ENCODE measurements at regions not wholly inside any gene's neighbourhood (a gene's known extent, or its start where the extent isn't known, plus 50 kb on each side); places are given as distances from the start of the nearest gene placed in this dataset.

DNA sequence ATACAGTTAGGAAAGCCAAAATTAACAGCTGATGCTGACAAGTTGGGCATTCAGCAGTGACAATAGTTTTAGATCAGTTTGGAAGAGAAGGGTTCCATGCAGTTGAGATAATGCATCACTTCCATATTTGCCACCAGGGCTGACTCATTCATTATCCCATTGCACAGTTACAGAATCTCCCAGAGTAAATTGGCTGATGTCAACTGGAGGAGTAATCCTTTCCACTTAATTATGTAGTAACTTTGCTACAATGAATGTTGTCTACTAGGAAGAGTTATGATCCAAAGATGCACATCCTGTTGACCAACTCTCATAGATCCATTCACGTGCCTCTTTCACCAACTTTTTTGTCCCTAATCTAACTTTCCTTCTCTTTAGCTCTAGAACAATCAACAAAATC is 123.3 kb upstream of the LUZP2 start:
- H3K4me3 ChIP-seq (ENCODE audit: low read length) = no peak overlapping the region
- TF ChIP-seq, protein P1, sequence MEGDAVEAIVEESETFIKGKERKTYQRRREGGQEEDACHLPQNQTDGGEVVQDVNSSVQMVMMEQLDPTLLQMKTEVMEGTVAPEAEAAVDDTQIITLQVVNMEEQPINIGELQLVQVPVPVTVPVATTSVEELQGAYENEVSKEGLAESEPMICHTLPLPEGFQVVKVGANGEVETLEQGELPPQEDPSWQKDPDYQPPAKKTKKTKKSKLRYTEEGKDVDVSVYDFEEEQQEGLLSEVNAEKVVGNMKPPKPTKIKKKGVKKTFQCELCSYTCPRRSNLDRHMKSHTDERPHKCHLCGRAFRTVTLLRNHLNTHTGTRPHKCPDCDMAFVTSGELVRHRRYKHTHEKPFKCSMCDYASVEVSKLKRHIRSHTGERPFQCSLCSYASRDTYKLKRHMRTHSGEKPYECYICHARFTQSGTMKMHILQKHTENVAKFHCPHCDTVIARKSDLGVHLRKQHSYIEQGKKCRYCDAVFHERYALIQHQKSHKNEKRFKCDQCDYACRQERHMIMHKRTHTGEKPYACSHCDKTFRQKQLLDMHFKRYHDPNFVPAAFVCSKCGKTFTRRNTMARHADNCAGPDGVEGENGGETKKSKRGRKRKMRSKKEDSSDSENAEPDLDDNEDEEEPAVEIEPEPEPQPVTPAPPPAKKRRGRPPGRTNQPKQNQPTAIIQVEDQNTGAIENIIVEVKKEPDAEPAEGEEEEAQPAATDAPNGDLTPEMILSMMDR (conservative IDR thresholded peaks at IDR 0.05; ENCODE audit: low read depth, low read length) = no peak
- DNase-seq (ENCODE audit: low read depth) = no peak

- no peak for DNase-seq (ENCODE audit: low read depth)
- H3K4me3 ChIP-seq (ENCODE audit: low read length) = no peak overlapping the region
- TF ChIP-seq, protein P1 (conservative IDR thresholded peaks at IDR 0.05; ENCODE audit: low read depth, low read length) = no peak
Observed at GRCh38 chr11:24375351-24375750, 121.5 kb upstream of the LUZP2 start.

DNA sequence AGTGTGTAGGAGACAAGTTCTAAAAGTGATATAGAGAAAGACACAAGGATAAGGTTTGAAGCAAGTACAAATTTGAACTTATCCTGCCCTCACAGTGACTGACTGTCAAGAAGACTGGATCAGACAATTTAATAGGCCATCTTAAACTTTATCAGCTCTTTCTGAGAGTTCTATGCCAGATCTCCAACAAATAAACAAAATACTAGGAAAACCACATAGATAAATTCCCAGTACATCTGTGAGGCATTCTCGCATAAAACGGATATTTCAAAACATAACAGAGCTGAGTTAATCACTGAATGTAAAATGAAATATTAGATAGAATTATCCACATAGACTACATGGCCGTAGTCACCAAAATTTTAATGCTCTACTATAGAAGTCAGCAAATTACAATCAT is 120.9 kb upstream of the LUZP2 start:
- no peak overlapping the region for H3K4me3 ChIP-seq (ENCODE audit: low read length)
- TF ChIP-seq, protein P1 (conservative IDR thresholded peaks at IDR 0.05; ENCODE audit: low read depth, low read length) = no peak
- no peak for DNase-seq (ENCODE audit: low read depth)

- TF ChIP-seq, protein P1 (conservative IDR thresholded peaks at IDR 0.05; ENCODE audit: low read depth, low read length) = no peak
- DNase-seq (ENCODE audit: low read depth) = no peak
Observed at GRCh38 chr11:24383137-24383536, 113.7 kb upstream of the LUZP2 start.

GRCh38 chr11:24384240-24384639 is 112.6 kb upstream of the LUZP2 start:
- no peak for DNase-seq (ENCODE audit: low read depth)
- TF ChIP-seq, protein P1 (conservative IDR thresholded peaks at IDR 0.05; ENCODE audit: low read depth, low read length) = no peak
- H3K4me3 ChIP-seq (ENCODE audit: low read length) = no peak overlapping the region

More at GRCh38 chr11:24383137-24383536, 113.7 kb upstream of the LUZP2 start:
- no peak overlapping the region for H3K4me3 ChIP-seq (ENCODE audit: low read length)

GRCh38 chr11:24386546-24387397 is 110.1 kb upstream of the LUZP2 start:
- TF ChIP-seq, protein P1 (conservative IDR thresholded peaks at IDR 0.05; ENCODE audit: low read depth, low read length) = peak; percentile 51
- DNase-seq (ENCODE audit: low read depth) = no peak
- no peak overlapping the region for H3K4me3 ChIP-seq (ENCODE audit: low read length)

DNA sequence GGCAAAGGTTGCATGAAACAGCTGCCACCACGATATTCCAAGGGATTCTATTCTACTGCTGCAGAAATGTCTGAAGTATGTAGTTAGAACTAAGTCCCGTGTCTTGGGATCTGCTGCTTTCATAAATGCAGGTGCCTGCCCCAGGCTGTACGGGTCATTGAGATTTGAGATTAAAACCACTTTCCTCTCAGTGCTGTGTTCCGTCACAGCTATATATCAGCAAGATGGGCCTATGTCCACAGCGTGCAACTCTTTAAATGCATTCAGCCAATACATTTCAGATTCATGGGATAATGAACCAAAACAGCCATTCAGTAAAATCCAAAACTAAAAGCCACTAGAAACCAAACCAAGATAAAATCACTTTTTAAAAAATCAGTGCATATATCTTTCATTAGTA is 107.3 kb upstream of the LUZP2 start:
- TF ChIP-seq, protein P1 (conservative IDR thresholded peaks at IDR 0.05; ENCODE audit: low read depth, low read length) = no peak
- DNase-seq (ENCODE audit: low read depth) = no peak
- H3K4me3 ChIP-seq (ENCODE audit: low read length) = no peak overlapping the region

All from retinal pigment epithelial cell (primary cell).